DOHH2 (cell line): ENCODE measurements at regions not wholly inside any gene's neighbourhood (a gene's known extent, or its start where the extent isn't known, plus 50 kb on each side); places are given as distances from the start of the nearest gene placed in this dataset.

Experiments
- EZH2phosphoT487 ChIP-seq: fragments of 200-600 bp; sonication (generic); IDR thresholded peaks from 2 replicates; pipeline ENCODE4 v1.6.1; 2017; ENCODE audit warnings: borderline replicate concordance, mild to moderate bottlenecking, antibody characterized with exemption, low read length, moderate library complexity, mixed read lengths
- TF ChIP-seq, protein P1 (sequence below): fragments of 200-600 bp; sonication (generic); IDR thresholded peaks from one replicate; pipeline ENCODE4 v1.5.1; 2014; ENCODE audit warnings: antibody characterized with exemption, mild to moderate bottlenecking, low read depth, low read length; ENCODE audit not compliant: poor library complexity, severe bottlenecking

DNA sequence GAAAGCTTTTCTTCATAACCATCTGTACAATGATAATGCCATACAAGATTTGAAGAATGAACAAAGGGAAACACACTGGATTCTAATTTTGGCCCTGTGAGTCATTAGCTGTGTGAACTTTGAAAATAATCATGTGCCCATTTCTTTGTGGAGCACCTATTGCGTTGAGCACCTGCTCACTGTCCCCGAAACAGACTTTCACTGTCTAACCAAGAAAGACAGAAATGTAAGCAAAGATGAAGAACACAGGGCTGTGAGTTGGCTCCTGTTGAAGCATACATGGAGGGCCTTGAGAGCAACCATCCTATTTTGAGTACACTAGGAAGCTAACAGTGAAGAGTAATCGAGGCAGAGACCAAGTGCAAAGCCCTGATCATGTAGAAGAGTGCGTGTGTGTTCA, 118.4 kb upstream of the SLC25A13 start:
- no peak for TF ChIP-seq EZH2phosphoT487
- TF ChIP-seq, protein P1, sequence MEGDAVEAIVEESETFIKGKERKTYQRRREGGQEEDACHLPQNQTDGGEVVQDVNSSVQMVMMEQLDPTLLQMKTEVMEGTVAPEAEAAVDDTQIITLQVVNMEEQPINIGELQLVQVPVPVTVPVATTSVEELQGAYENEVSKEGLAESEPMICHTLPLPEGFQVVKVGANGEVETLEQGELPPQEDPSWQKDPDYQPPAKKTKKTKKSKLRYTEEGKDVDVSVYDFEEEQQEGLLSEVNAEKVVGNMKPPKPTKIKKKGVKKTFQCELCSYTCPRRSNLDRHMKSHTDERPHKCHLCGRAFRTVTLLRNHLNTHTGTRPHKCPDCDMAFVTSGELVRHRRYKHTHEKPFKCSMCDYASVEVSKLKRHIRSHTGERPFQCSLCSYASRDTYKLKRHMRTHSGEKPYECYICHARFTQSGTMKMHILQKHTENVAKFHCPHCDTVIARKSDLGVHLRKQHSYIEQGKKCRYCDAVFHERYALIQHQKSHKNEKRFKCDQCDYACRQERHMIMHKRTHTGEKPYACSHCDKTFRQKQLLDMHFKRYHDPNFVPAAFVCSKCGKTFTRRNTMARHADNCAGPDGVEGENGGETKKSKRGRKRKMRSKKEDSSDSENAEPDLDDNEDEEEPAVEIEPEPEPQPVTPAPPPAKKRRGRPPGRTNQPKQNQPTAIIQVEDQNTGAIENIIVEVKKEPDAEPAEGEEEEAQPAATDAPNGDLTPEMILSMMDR: no peak
